SK-N-SH treated with all-trans-retinoic acid at 6 μM for 48 hours (cell line): ENCODE measurements at regions not wholly inside any gene's neighbourhood (a gene's known extent, or its start where the extent isn't known, plus 50 kb on each side); places are given as distances from the start of the nearest gene placed in this dataset.
"Not testable (repeated sequence)": the region's sequence is repeated elsewhere in the genome, so short reads cannot be mapped to it uniquely, and the experiment has no call there.

Experiments used
- ATAC-seq: fragments of 200-7000 bp; cut with Tn5 transposase; 3 replicates; pipeline ENCODE4 v1.9.1; 2020; ENCODE audit warnings: mild to moderate bottlenecking, moderate library complexity
- ARNTL ChIP-seq: fragments of 450-650 bp; formaldehyde crosslinking; IDR thresholded peaks from 2 replicates; pipeline ENCODE4 v1.5.0; 2020; ENCODE audit warnings: low read depth, mild to moderate bottlenecking, moderate library complexity, borderline replicate concordance
- BACH2 ChIP-seq: fragments of 250-450 bp; sonication (Bioruptor Pico); IDR thresholded peaks from 2 replicates; pipeline ENCODE4 v1.9.0; 2021; ENCODE audit warnings: mild to moderate bottlenecking, borderline replicate concordance
- CREB5 ChIP-seq: fragments of 250-450 bp; sonication (Bioruptor Pico); IDR thresholded peaks from 2 replicates; pipeline ENCODE4 v1.5.1; 2020; ENCODE audit warnings: low read depth, mild to moderate bottlenecking, moderate library complexity
- CSDC2 ChIP-seq: fragments of 250-450 bp; sonication (Bioruptor Pico); IDR thresholded peaks from 2 replicates; pipeline ENCODE4 v1.5.0; 2020; ENCODE audit warnings: mild to moderate bottlenecking, moderate library complexity
- CSRNP3 ChIP-seq: fragments of 250-450 bp; sonication (Bioruptor Pico); IDR thresholded peaks from 2 replicates; pipeline ENCODE4 v1.5.1; 2021; ENCODE audit warnings: mild to moderate bottlenecking, moderate library complexity
- ESRRG ChIP-seq: fragments of 250-450 bp; sonication (Bioruptor Pico); IDR thresholded peaks from 2 replicates; pipeline ENCODE4 v1.6.1; 2021; ENCODE audit warnings: mild to moderate bottlenecking
- GLIS3 ChIP-seq: fragments of 250-450 bp; sonication (Bioruptor Pico); IDR thresholded peaks from 2 replicates; pipeline ENCODE4 v1.5.0; 2020; ENCODE audit warnings: mild to moderate bottlenecking, moderate library complexity
- ISL1 ChIP-seq: fragments of 250-450 bp; sonication (Bioruptor Pico); IDR thresholded peaks from 2 replicates; pipeline ENCODE4 v2.1.2; 2022; ENCODE audit warnings: mild to moderate bottlenecking, moderate library complexity
- OSR1 ChIP-seq: fragments of 250-450 bp; sonication (Bioruptor Pico); IDR thresholded peaks from 2 replicates; pipeline ENCODE4 v1.8.0; 2022; ENCODE audit warnings: moderate library complexity, mild to moderate bottlenecking, inconsistent platforms
- POU6F1 ChIP-seq: fragments of 250-450 bp; sonication (Bioruptor Pico); IDR thresholded peaks from 2 replicates; pipeline ENCODE4 v1.8.0; 2021; ENCODE audit warnings: low read depth, mild to moderate bottlenecking, moderate library complexity, borderline replicate concordance
- RARB ChIP-seq: fragments of 250-450 bp; sonication (Bioruptor Pico); IDR thresholded peaks from 2 replicates; pipeline ENCODE4 v1.8.0; 2021; ENCODE audit warnings: mild to moderate bottlenecking, moderate library complexity
- SNAI2 ChIP-seq: fragments of 250-450 bp; sonication (Bioruptor Pico); IDR thresholded peaks from 2 replicates; pipeline ENCODE4 v1.5.0; 2020; ENCODE audit warnings: mild to moderate bottlenecking, moderate library complexity
- TCF4 ChIP-seq: fragments of 250-450 bp; sonication (Bioruptor Pico); IDR thresholded peaks from 2 replicates; pipeline ENCODE4 v1.8.0; 2021; ENCODE audit warnings: mild to moderate bottlenecking, moderate library complexity, borderline replicate concordance
- TSHZ2 ChIP-seq: fragments of 250-450 bp; sonication (Bioruptor Pico); IDR thresholded peaks from 2 replicates; pipeline ENCODE4 v1.5.0; 2020; ENCODE audit warnings: mild to moderate bottlenecking, moderate library complexity
- ZC3H10 ChIP-seq: fragments of 250-450 bp; sonication (Bioruptor Pico); IDR thresholded peaks from 2 replicates; pipeline ENCODE4 v1.5.1; 2021; ENCODE audit warnings: mild to moderate bottlenecking, moderate library complexity
- ZFP3 ChIP-seq: fragments of 250-450 bp; sonication (Bioruptor Pico); IDR thresholded peaks from 2 replicates; pipeline ENCODE4 v1.5.0; 2020; ENCODE audit warnings: mild to moderate bottlenecking, moderate library complexity
- ZNF565 ChIP-seq: fragments of 450-650 bp; formaldehyde crosslinking; conservative IDR thresholded peaks from 2 replicates; pipeline ENCODE4 v1.5.0; 2020; ENCODE audit warnings: low read depth, mild to moderate bottlenecking, moderate library complexity
- ZNF8 ChIP-seq: fragments of 450-650 bp; formaldehyde crosslinking; IDR thresholded peaks from 2 replicates; pipeline ENCODE4 v1.5.0; 2020; ENCODE audit warnings: mild to moderate bottlenecking, moderate library complexity

- no peak for ATAC-seq
- no peak for TF ChIP-seq CSRNP3 (CRISPR knock-in tag)
- no peak for TF ChIP-seq ESRRG (CRISPR knock-in tag)
- TF ChIP-seq ZC3H10: no peak
- TF ChIP-seq RARB (CRISPR knock-in tag): no peak
- TF ChIP-seq TSHZ2 (CRISPR knock-in tag): no peak
- TF ChIP-seq ZNF565 (CRISPR knock-in tag): no peak
- no peak for TF ChIP-seq ZNF8 (CRISPR knock-in tag)
- TF ChIP-seq CREB5 (CRISPR knock-in tag): no peak
- TF ChIP-seq BACH2: no peak
- TF ChIP-seq SNAI2 (CRISPR knock-in tag): no peak
- TF ChIP-seq POU6F1 (CRISPR knock-in tag): no peak
- no peak for TF ChIP-seq ZFP3
Observed at GRCh38 chr12:74245458-74245857, 292.2 kb upstream of the ATXN7L3B start.

- TF ChIP-seq ZNF8 (CRISPR knock-in tag): no peak
- TF ChIP-seq ZNF565 (CRISPR knock-in tag): no peak
- no peak for TF ChIP-seq ISL1 (CRISPR knock-in tag)
- no peak for TF ChIP-seq POU6F1 (CRISPR knock-in tag)
- no peak for TF ChIP-seq ESRRG (CRISPR knock-in tag)
- no peak for TF ChIP-seq ZC3H10
- no peak for TF ChIP-seq CREB5 (CRISPR knock-in tag)
- no peak for ATAC-seq
Observed at GRCh38 chr12:74250891-74251290, 286.7 kb upstream of the ATXN7L3B start.

GRCh38 chr12:74253826-74254225 is 283.8 kb upstream of the ATXN7L3B start:
- ATAC-seq: not testable (repeated sequence)

GRCh38 chr12:74254784-74255183 is 282.9 kb upstream of the ATXN7L3B start:
- ATAC-seq: no peak
- no peak for TF ChIP-seq ZNF565 (CRISPR knock-in tag)
- TF ChIP-seq ARNTL (CRISPR knock-in tag): no peak
- TF ChIP-seq POU6F1 (CRISPR knock-in tag): no peak
- no peak for TF ChIP-seq CREB5 (CRISPR knock-in tag)
- TF ChIP-seq CSRNP3 (CRISPR knock-in tag): no peak
- TF ChIP-seq RARB (CRISPR knock-in tag): no peak
- TF ChIP-seq ZNF8 (CRISPR knock-in tag): no peak
- no peak for TF ChIP-seq SNAI2 (CRISPR knock-in tag)
- TF ChIP-seq ZFP3: no peak
- no peak for TF ChIP-seq TCF4 (CRISPR knock-in tag)
- TF ChIP-seq GLIS3 (CRISPR knock-in tag): no peak
- no peak for TF ChIP-seq OSR1 (CRISPR knock-in tag)
- no peak for TF ChIP-seq CSDC2 (CRISPR knock-in tag)
